ENCODE measurements at regions not wholly inside any gene's neighbourhood (a gene's known extent, or its start where the extent isn't known, plus 50 kb on each side); places are given as distances from the start of the nearest gene placed in this dataset.
A peak's percentile ranks its signal among the peaks of the same experiment; 100 is the strongest.

GRCh38 chr1:90402893-90403849 lies 313.9 kb downstream of the BARHL2 start:
- peak; percentile 99 for DNase-seq (ENCODE audit: low read depth)

GRCh38 chr1:90400131-90400530 lies 317.0 kb downstream of the BARHL2 start:
- DNase-seq (ENCODE audit: low read depth): no peak

- no peak for DNase-seq (ENCODE audit: low read depth)
These were observed 320.2 kb downstream of the BARHL2 start for GRCh38 chr1:90396917-90397316.

GRCh38 chr1:90394247-90394646 lies 322.9 kb downstream of the BARHL2 start:
- DNase-seq (ENCODE audit: low read depth): no peak

- peak; percentile 80 for DNase-seq (ENCODE audit: low read depth)
These were observed 324.1 kb downstream of the BARHL2 start for GRCh38 chr1:90393025-90393424.

GRCh38 chr1:90391126-90391525 lies 326.0 kb downstream of the BARHL2 start:
- DNase-seq (ENCODE audit: low read depth): peak; percentile 59

GRCh38 chr1:90387805-90388204 lies 329.3 kb downstream of the BARHL2 start:
- DNase-seq (ENCODE audit: low read depth): no peak

GRCh38 chr1:90386899-90387720 lies 330.0 kb downstream of the BARHL2 start:
- peak; percentile 70 for DNase-seq (ENCODE audit: low read depth)

- DNase-seq (ENCODE audit: low read depth): no peak
These were observed 332.9 kb downstream of the BARHL2 start for GRCh38 chr1:90384193-90384592.

- DNase-seq (ENCODE audit: low read depth): no peak
These were observed 334.9 kb downstream of the BARHL2 start for GRCh38 chr1:90382161-90382560.

- DNase-seq (ENCODE audit: low read depth): no peak
These were observed 335.5 kb downstream of the BARHL2 start for GRCh38 chr1:90381598-90381997.

GRCh38 chr1:90371448-90371813 lies 345.7 kb downstream of the BARHL2 start:
- peak; percentile 5 for DNase-seq (ENCODE audit: low read depth)

- peak; percentile 88 for DNase-seq (ENCODE audit: low read depth)
These were observed 346.2 kb downstream of the BARHL2 start for GRCh38 chr1:90370686-90371447.

GRCh38 chr1:90362163-90362562 lies 354.9 kb downstream of the BARHL2 start:
- no peak for DNase-seq (ENCODE audit: low read depth)

- DNase-seq (ENCODE audit: low read depth): no peak
These were observed 356.1 kb downstream of the BARHL2 start for GRCh38 chr1:90361026-90361425.

GRCh38 chr1:90359994-90360393 lies 357.1 kb downstream of the BARHL2 start:
- DNase-seq (ENCODE audit: low read depth): no peak

- DNase-seq (ENCODE audit: low read depth): no peak
These were observed 358.7 kb downstream of the BARHL2 start for GRCh38 chr1:90358448-90358847.

GRCh38 chr1:90357995-90358394 lies 359.1 kb downstream of the BARHL2 start:
- peak; percentile 7 for DNase-seq (ENCODE audit: low read depth)

GRCh38 chr1:90356991-90357390 lies 360.1 kb downstream of the BARHL2 start:
- DNase-seq (ENCODE audit: low read depth): no peak

- DNase-seq (ENCODE audit: low read depth): no peak
These were observed 361.0 kb downstream of the BARHL2 start for GRCh38 chr1:90356101-90356500.

- no peak for DNase-seq (ENCODE audit: low read depth)
These were observed 359.8 kb downstream of the ZNF326 start for GRCh38 chr1:90354704-90355103.

GRCh38 chr1:90351019-90351418 lies 356.1 kb downstream of the ZNF326 start:
- no peak for DNase-seq (ENCODE audit: low read depth)
